Mesodermal cell (in vitro differentiated cells): ENCODE measurements at regions not wholly inside any gene's neighbourhood (a gene's known extent, or its start where the extent isn't known, plus 50 kb on each side); places are given as distances from the start of the nearest gene placed in this dataset.

Source experiments
- H3K27ac ChIP-seq: 2 replicates; pipeline ENCODE4 v1.7.0; 2013; ENCODE audit warnings: mild to moderate bottlenecking, low read depth, low read length, moderate library complexity; ENCODE audit not compliant: severe bottlenecking
- H3K36me3 ChIP-seq: 2 replicates; pipeline ENCODE4 v1.7.1; 2013; ENCODE audit warnings: mild to moderate bottlenecking, low read length, moderate library complexity; ENCODE audit not compliant: control insufficient read depth, insufficient read depth
- H3K4me1 ChIP-seq: one replicate; pipeline ENCODE4 v1.7.1; 2013; ENCODE audit warnings: mild to moderate bottlenecking, low read length; ENCODE audit not compliant: insufficient read depth, control insufficient read depth, poor library complexity, severe bottlenecking
- H3K4me3 ChIP-seq: 2 replicates; pipeline ENCODE4 v1.7.0; 2013; ENCODE audit warnings: low read length, control low read depth, mild to moderate bottlenecking; ENCODE audit not compliant: insufficient read depth, poor library complexity, severe bottlenecking; ENCODE audit errors: extremely low read depth
- H3K9me3 ChIP-seq: 2 replicates; pipeline ENCODE4 v1.7.1; 2013; ENCODE audit warnings: mild to moderate bottlenecking, low read length, moderate library complexity; ENCODE audit not compliant: control insufficient read depth
- WGBS, 2 experiments: methylation state at CpG; one replicate each; pipeline ENCODE4 v1.1.5; 2013; ENCODE audit warnings: missing lambda C conversion rate in 2 of 2; ENCODE audit not compliant: insufficient coverage in 2 of 2; 5-methylcytosine and 5-hydroxymethylcytosine counted together

DNA sequence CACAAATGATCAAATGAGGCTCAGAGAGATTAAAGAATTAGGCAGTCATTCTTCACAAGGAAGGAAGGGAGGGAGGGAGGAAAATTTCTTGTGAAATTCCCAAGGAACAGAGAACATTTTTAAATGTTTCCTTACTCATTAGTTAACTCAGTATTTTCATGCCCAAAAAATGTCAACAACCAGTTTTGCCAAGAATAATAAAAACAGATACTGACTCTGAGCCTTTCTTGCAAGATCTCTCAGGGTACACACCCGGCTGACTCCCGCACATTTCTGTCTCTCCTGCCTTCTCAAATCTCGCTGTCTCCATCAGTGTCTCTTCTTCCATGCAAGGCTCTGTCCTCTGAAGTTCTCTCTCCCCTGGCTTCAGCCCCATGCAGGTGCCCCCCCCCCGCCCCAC is 265.9 kb downstream of the TJP1 start:
- WGBS, 2 experiments: 91 to 94% methylated on average over 3 of the region's 4 CpGs
- H3K4me1 ChIP-seq: no peaks in the 10 kb centered on the region
- H3K4me3 ChIP-seq: no peak overlapping the region
- no peaks in the 10 kb centered on the region for H3K36me3 ChIP-seq
- H3K27ac ChIP-seq: no peak overlapping the region
- H3K9me3 ChIP-seq: no peaks in the 10 kb centered on the region

DNA sequence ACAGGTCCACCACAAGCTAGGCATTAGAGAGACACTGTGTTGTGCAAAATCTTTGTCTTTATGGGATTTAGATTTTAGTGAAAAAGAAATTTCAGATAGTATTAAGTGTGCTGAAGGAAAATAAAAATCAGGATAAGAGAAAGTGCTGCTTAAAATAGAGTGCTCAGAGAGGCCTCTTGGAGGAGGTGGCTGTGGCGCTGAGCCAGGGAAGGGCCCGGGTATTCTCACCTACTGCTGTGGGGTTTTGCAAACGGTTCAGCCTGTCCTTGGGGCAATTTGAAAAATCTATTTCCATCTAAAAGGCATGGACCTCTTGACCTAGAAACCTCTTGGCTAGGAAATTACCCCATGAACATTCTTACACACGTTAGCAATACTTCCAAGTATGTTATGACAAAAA is 267.7 kb downstream of the TJP1 start:
- H3K4me3 ChIP-seq: no peak overlapping the region
- H3K9me3 ChIP-seq: no peaks in the 10 kb centered on the region
- no peak overlapping the region for H3K27ac ChIP-seq
- 50 to 61% methylated on average over 3 of the region's 4 CpGs for WGBS, 2 experiments
- no peaks in the 10 kb centered on the region for H3K4me1 ChIP-seq
- H3K36me3 ChIP-seq: no peaks in the 10 kb centered on the region

DNA sequence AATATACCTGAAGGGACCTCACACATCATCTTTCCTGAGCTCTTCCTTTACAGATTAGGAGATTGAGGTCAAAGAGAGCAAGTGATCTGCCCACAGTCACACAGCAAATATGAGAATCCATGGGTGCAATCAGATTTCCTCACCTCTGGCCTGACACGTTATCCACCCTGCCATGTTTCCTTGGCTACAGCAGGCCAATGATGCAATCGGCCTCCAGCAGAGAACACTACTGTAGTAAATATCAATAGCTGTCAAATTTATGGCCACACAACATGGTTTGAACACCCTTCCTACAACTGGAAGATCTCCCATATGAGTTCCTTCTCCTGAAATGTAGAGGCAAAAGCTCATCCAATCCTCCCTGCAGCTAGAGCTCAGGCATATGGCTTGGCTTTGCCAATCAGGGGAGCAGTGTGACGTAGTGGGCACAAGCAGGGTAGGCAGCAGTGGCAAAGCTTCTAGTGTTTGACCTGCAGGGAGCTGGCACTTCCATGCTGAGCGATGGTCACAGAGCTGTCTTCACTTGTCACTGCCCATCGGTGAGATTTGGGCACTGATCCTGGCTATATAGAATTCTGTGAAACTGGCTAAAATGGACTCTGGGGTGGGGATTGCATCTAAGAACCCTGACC is 271.3 kb downstream of the TJP1 start:
- Histone ChIP-seq H3K9me3 (peaks cover 4% of the 10 kb centered on the region), H3K36me3 (no peaks in the 10 kb centered on the region), H3K4me3 (no peak overlapping the region), H3K27ac (no peak overlapping the region), H3K4me1 (no peaks in the 10 kb centered on the region)
- WGBS, 2 experiments: 90 to 96% methylated on average over 4 to 5 of the region's 5 CpGs

- no peaks in the 10 kb centered on the region for H3K36me3 ChIP-seq
- H3K4me1 ChIP-seq: no peaks in the 10 kb centered on the region
- no peak overlapping the region for H3K4me3 ChIP-seq
- H3K9me3 ChIP-seq: peaks cover 4% of the 10 kb centered on the region
- 88% methylated on average over 2 of the region's 2 CpGs; no CpG with 5 or more reads in 1 of the 2 experiments for WGBS, 2 experiments
- no peak overlapping the region for H3K27ac ChIP-seq
Observed at GRCh38 chr15:29548006-29548405, 274.3 kb downstream of the TJP1 start.

- WGBS, 2 experiments: 85 to 93% methylated on average over 5 to 6 of the region's 7 CpGs
Observed at GRCh38 chr15:29544513-29545128, 275.0 kb upstream of the NSMCE3 start.

DNA sequence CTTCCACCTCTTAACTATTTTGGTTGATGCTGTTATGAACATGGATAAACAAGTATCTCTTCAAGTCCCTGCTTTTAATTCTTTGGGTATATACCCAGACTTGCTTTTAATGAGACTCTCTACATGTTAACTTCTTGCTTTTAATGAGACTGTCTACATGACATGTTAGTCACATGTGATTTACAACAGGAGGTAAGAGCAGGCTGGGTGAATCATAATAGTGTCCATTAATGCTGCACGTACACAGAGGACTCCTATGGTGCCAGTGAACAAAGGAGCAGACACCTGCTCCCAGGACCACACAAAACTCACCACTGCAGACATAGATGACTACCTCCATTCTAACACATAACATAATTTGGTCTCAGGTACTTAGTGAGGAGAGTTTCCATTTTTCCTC is 273.4 kb upstream of the NSMCE3 start:
- Histone ChIP-seq H3K9me3 (peaks cover 4% of the 10 kb centered on the region), H3K4me1 (no peaks in the 10 kb centered on the region), H3K4me3 (no peak overlapping the region), H3K36me3 (no peaks in the 10 kb centered on the region), H3K27ac (no peak overlapping the region)
- 67 to 100% methylated on average over 1 of the region's 1 CpG for WGBS, 2 experiments

More at GRCh38 chr15:29544513-29545128, 275.0 kb upstream of the NSMCE3 start:
- Histone ChIP-seq H3K9me3 (peaks cover 4% of the 10 kb centered on the region), H3K36me3 (no peaks in the 10 kb centered on the region), H3K4me1 (no peaks in the 10 kb centered on the region), H3K27ac (no peak overlapping the region), H3K4me3 (no peak overlapping the region)

DNA sequence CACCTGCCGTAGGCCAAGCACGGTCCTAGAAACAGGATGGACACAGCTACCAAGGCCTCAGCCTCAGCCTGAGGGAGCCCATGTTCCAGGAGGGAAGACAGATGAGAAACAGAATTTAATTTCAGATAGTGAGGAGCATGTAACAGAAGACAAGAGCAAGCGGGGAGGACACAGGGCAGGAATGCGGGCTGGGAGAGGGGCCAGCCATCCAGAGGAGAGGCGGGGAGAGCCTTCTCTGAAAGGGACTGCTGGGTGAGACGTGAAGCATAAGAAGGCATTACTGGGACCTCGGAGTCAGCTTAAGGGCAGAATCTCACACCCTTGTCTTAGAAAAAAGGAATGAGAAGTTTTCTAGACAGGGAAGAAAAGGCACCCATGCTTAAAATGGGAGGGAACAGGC is 271.7 kb upstream of the NSMCE3 start:
- H3K4me1 ChIP-seq: no peaks in the 10 kb centered on the region
- WGBS, 2 experiments: 86 to 92% methylated on average over 6 of the region's 7 CpGs

DNA sequence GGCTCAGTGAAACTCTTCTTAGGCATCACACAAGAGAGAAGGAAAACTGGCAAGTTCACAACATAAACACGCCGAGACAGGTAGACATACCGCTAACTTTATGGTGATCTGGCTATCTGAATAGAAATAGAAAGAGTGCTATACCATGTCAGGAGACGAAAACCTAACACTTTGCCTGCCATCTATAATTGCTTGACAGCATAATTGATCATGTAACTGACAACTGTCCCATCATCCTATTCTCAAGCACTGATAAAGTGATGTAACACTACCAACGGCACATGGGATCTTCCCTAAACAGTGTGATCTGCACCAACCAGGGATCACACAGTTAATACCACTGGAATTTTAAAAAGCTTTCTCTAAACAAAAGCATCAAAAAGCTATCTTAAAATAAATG is 270.9 kb upstream of the NSMCE3 start:
- Histone ChIP-seq H3K27ac (no peak overlapping the region), H3K36me3 (no peaks in the 10 kb centered on the region), H3K9me3 (no peaks in the 10 kb centered on the region), H3K4me3 (no peak overlapping the region), H3K4me1 (no peaks in the 10 kb centered on the region)
- WGBS, 2 experiments: 78 to 91% methylated on average over 1 to 4 of the region's 5 CpGs

More for the DNA sequence above, 271.7 kb upstream of the NSMCE3 start:
- H3K9me3 ChIP-seq: peaks cover 3% of the 10 kb centered on the region
- no peaks in the 10 kb centered on the region for H3K36me3 ChIP-seq
- no peak overlapping the region for H3K27ac ChIP-seq
- no peak overlapping the region for H3K4me3 ChIP-seq

DNA sequence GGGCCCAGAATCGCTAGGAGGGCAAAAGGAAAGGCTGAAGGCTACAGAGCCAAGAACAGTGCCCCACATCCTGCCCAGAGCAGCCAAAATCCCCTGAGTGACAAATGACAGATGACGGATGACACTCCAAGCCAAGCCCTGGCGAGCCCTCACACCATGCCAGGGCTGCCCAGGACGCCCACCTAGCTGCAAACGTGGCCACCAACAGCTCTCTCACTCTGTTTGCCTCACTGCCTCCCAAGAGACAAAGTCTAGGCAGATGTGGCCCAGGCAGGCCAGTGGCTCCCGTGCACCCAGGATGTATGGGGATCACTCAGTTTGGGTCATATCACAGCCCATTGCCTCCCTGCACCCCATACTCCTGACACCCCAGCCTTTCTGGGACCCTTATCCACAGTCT is 270.1 kb upstream of the NSMCE3 start:
- WGBS, 2 experiments: 97 to 98% methylated on average over 6 of the region's 6 CpGs
- no peak overlapping the region for H3K4me3 ChIP-seq
- H3K4me1 ChIP-seq: peaks cover 7% of the 10 kb centered on the region
- H3K27ac ChIP-seq: no peak overlapping the region
- no peaks in the 10 kb centered on the region for H3K36me3 ChIP-seq
- no peaks in the 10 kb centered on the region for H3K9me3 ChIP-seq

DNA sequence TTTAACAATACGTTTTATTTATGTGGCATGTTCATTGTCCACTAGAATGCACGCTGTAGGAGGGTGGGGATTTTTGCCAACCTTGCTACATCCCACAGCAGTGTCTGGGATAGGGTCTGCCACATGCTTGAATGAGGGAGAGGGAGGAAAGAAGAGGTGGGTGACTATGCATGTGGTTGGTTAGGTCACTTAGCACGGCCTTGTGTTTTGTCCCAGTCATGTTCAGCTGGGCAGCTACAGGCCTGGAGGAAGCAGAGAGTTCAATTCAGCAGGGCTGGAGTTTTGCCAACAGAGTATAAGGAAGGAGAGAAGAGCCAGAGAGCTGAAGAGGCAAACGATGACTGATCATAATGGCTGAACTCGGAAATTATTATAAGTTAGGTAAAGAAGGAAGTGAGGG is 268.4 kb upstream of the NSMCE3 start:
- Histone ChIP-seq H3K27ac (no peak overlapping the region), H3K36me3 (no peaks in the 10 kb centered on the region), H3K4me3 (no peak overlapping the region), H3K9me3 (no peaks in the 10 kb centered on the region), H3K4me1 (peaks cover 22% of the 10 kb centered on the region)
- 92 to 95% methylated on average over 3 to 5 of the region's 5 CpGs for WGBS, 2 experiments

DNA sequence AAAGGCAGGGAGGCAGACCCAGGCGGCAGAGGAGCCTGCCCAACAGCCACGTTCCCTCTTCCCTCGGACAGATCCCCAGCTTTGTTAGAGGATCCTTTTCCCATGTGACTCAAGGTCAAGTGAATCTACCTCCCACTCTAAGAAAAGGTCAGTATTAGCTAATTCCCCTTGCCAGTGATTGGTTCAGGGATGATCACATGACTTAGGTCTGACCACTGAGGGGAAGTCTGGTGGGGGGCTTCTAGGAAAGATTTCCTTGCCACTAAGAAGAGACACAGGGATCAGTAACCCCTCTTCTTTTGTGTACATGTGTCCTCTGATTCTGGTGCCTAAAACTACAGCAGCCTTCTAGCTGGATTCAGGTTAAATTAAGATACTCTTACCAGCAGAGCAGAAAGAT is 266.3 kb upstream of the NSMCE3 start:
- no peaks in the 10 kb centered on the region for H3K9me3 ChIP-seq
- no peak overlapping the region for H3K27ac ChIP-seq
- WGBS, 2 experiments: 94% methylated on average over 2 of the region's 3 CpGs; no CpG with 5 or more reads in 1 of the 2 experiments
- no peak overlapping the region for H3K4me3 ChIP-seq
- H3K36me3 ChIP-seq: no peaks in the 10 kb centered on the region
- peaks cover 22% of the 10 kb centered on the region for H3K4me1 ChIP-seq
